Stomach (tissue), 4 donors: ENCODE measurements at regions not wholly inside any gene's neighbourhood (a gene's known extent, or its start where the extent isn't known, plus 50 kb on each side); places are given as distances from the start of the nearest gene placed in this dataset.

Experiments used
- CTCF ChIP-seq, 7 experiments: fragments of 450-650 bp in 4 of 7; fragments of 200-600 bp in 3 of 7; sonication (generic) in 3 of 7; IDR thresholded peaks; one replicate each; pipeline ENCODE4 v1.5.1; 2016 to 2019; ENCODE audit warnings: antibody characterized with exemption in 7 of 7, control low read depth in 2 of 7, mild to moderate bottlenecking in 1 of 7
- POLR2A ChIP-seq, 4 donors: fragments of 450-650 bp; IDR thresholded peaks; one replicate each; pipeline ENCODE4 v1.6.1; 2016; ENCODE audit warnings: antibody characterized with exemption in 4 of 4, control low read depth in 2 of 4, mild to moderate bottlenecking in 1 of 4, moderate library complexity in 1 of 4

- TF ChIP-seq CTCF (IDR thresholded peaks at IDR 0.05) (no peak), POLR2A (IDR thresholded peaks at IDR 0.05) (no peak)
Measured at GRCh38 chr6:2434116-2434515, 188.7 kb upstream of the GMDS start.
